ENCODE measurements at regions not wholly inside any gene's neighbourhood (a gene's known extent, or its start where the extent isn't known, plus 50 kb on each side); places are given as distances from the start of the nearest gene placed in this dataset.
"Not testable (repeated sequence)": the region's sequence is repeated elsewhere in the genome, so short reads cannot be mapped to it uniquely, and the experiment has no call there.

DNA sequence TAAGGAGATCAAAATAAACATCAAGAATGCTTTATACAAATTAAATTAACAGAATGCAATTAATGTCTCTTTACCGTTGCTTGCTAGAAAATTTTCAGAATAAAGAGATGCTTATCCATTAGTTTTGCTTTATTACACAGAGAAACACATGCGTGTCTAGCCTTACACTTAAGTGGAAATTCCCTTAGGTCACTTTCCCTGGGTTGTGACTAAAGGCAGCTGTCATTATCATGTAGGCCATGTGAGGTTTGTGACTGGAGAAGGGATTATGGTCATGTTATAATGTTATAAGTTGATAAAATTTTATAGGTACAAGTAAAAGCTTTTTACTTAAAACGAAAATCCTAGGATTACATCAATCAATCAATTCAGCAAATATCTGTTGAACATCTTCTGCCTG is 121.0 kb downstream of the KCNRG start:
- no peaks in the 10 kb centered on the region for H3K36me3 ChIP-seq (replicated peaks in 1 of 2; ENCODE audit: insufficient read depth in 1 of 2, low read depth in 2 of 2)
- no peak for DNase-seq
- H3K4me3 ChIP-seq, result no peak overlapping the region
- peaks cover 0 to 19% of the 10 kb centered on the region in 2 donors for H3K27me3 ChIP-seq
- no peak for TF ChIP-seq POLR2A (IDR thresholded peaks at IDR 0.05)
- TF ChIP-seq, protein P1, sequence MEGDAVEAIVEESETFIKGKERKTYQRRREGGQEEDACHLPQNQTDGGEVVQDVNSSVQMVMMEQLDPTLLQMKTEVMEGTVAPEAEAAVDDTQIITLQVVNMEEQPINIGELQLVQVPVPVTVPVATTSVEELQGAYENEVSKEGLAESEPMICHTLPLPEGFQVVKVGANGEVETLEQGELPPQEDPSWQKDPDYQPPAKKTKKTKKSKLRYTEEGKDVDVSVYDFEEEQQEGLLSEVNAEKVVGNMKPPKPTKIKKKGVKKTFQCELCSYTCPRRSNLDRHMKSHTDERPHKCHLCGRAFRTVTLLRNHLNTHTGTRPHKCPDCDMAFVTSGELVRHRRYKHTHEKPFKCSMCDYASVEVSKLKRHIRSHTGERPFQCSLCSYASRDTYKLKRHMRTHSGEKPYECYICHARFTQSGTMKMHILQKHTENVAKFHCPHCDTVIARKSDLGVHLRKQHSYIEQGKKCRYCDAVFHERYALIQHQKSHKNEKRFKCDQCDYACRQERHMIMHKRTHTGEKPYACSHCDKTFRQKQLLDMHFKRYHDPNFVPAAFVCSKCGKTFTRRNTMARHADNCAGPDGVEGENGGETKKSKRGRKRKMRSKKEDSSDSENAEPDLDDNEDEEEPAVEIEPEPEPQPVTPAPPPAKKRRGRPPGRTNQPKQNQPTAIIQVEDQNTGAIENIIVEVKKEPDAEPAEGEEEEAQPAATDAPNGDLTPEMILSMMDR (IDR thresholded peaks at IDR 0.05), result no peak
- 70 to 81% methylated on average over 3 of the region's 3 CpGs for WGBS, 2 donors
- ATAC-seq, result no peak
- no peaks in the 10 kb centered on the region for H3K9me3 ChIP-seq
- H3K27ac ChIP-seq, result no peak overlapping the region
- peaks cover 9% of the 10 kb centered on the region for H3K4me1 ChIP-seq
- intact Hi-C loops (cut with DNase I), result loop anchor here (10.0 kb wide), 1 partner anchor 129 kb away; no protein-coding TSS in a partner anchor

DNA sequence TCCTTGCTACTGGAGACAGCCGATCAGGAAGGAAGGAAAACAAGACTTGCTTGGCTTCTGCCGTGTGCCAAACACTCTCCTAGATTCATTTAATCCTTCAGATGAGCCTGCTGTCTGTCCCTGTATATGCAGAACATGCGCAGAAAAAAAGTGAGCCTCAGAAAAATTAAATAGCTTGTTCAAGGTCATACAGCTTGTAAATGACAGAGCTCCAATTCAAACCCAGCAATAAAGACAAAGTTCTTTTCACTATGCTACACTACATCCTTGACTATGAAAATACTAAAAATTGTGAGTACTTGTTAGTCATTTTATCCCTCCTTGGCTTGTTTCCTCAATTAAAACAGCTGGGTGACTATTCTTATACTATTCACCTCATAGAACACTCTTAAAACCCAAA is 121.4 kb downstream of the KCNRG start:
- intact Hi-C loops (cut with DNase I), result loop anchor here (10.0 kb wide), 1 partner anchor 128 kb away; no protein-coding TSS in a partner anchor
- Histone ChIP-seq H3K4me3 (no peak overlapping the region), H3K4me1 (peaks cover 9% of the 10 kb centered on the region), H3K27ac (no peak overlapping the region), H3K36me3 (replicated peaks in 1 of 2; ENCODE audit: insufficient read depth in 1 of 2, low read depth in 2 of 2) (no peaks in the 10 kb centered on the region), H3K9me3 (no peaks in the 10 kb centered on the region), H3K27me3 (peaks cover 0 to 15% of the 10 kb centered on the region in 2 donors)
- TF ChIP-seq, protein P1 (IDR thresholded peaks at IDR 0.05), result no peak
- TF ChIP-seq POLR2A (IDR thresholded peaks at IDR 0.05), result no peak
- no peak for ATAC-seq
- 66 to 82% methylated on average over 3 of the region's 3 CpGs for WGBS, 2 donors
- DNase-seq, result no peak

DNA sequence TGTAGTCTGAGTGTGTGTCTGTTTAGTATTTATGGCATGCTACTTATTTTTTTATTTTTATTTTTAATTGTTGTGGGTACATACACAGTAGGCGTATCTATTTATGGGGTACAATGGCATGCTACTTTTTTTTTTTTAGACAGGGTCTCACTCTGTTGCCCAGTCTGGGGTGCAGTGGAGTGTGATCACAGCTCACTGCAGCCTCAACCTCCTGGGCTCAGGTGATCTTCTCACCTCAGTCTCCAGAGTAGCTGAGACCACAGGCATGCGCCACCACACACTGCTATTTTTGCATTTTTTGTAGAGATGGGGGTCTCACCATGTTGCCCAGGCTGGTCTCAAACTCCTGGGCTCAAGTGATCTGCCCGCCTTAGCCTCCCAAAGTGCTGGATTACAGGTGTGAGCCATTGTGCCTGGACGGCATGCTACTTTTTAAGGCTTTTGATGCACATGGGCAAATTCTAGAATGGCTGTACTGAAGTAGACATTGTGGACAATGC is 124.2 kb downstream of the KCNRG start:
- H3K4me1 ChIP-seq; H3K4me3 ChIP-seq; ATAC-seq; DNase-seq; H3K27ac ChIP-seq; H3K36me3 ChIP-seq (replicated peaks in 1 of 2; ENCODE audit: insufficient read depth in 1 of 2, low read depth in 2 of 2); H3K9me3 ChIP-seq; H3K27me3 ChIP-seq: not testable (repeated sequence)
- intact Hi-C loops (cut with DNase I), result loop anchor here (10.0 kb wide), 1 partner anchor 125 kb away; no protein-coding TSS in a partner anchor
- WGBS, 2 donors, result 84 to 96% methylated on average over 4 of the region's 4 CpGs

DNA sequence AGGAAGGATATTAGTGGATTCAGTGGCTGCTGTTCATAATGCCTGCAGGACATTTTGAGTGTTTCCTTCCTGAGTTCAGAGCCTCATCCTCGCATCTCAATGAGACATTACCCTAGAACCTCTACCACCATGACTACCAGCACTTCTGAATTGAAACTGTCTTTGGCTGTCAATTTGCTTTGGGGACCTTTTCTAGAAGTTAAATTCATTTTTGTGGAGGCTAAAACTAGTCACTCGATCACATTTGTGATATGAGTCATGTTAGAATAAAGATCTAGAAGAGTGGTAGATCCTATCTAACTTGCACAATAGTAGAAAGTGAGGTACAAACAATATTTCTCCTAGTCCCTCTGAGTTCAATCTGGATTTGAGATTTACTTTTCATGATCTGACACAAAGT is 124.9 kb downstream of the KCNRG start:
- no peaks in the 10 kb centered on the region for H3K36me3 ChIP-seq (replicated peaks in 1 of 2; ENCODE audit: insufficient read depth in 1 of 2, low read depth in 2 of 2)
- H3K9me3 ChIP-seq, result no peaks in the 10 kb centered on the region
- intact Hi-C loops (cut with DNase I), result no loop called here
- DNase-seq (no peak), ATAC-seq (no peak)
- TF ChIP-seq, protein P1 (IDR thresholded peaks at IDR 0.05), result no peak
- no peak for TF ChIP-seq POLR2A (IDR thresholded peaks at IDR 0.05)
- H3K27me3 ChIP-seq, result no peaks in the 10 kb centered on the region
- no peak overlapping the region for H3K4me3 ChIP-seq
- H3K27ac ChIP-seq, result no peak overlapping the region
- 64 to 78% methylated on average over 2 of the region's 2 CpGs for WGBS, 2 donors
- H3K4me1 ChIP-seq, result no peaks in the 10 kb centered on the region

DNA sequence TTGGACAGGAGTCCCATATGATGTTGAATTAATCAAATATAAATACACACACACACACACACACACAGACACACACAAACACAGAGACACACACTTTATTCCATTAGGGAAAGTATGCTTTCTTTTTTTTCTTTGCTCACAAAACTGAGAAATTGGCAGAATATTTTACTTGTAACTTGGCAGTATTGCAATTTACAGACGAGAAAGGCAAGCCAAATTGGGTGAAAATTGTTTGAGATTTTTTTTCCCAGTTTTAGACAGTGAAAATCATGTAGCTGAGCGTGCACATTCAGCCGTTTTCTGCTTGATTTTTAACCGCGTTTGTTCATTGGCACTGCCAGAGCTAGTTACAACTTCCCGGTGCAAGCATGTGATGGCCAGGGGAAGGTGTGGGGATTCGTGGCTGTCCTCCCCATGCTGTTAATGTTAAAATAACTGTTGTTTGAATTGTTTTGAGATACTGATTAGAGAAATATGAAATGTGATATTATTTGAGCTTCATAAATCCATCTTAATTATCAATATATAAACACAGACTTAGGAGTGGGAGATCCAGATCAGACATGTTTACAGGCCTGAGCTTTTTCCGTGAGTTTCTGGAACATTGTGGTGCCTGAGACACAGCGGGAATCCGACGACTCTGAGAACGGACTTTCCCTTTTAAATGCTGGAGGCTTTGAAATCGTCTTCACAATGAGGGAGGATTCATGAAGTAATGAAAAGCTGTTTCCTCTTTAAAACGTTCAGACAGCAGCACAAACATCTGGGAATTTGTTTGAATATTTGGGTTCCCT is 125.5 kb downstream of the KCNRG start:
- peak overlapping the region in 1 of 4 donors; percentile 26 for H3K27ac ChIP-seq

More for the DNA sequence above, 125.5 kb downstream of the KCNRG start:
- Histone ChIP-seq H3K27me3 (no peaks in the 10 kb centered on the region), H3K36me3 (replicated peaks in 1 of 2; ENCODE audit: insufficient read depth in 1 of 2, low read depth in 2 of 2) (no peaks in the 10 kb centered on the region), H3K4me3 (no peak overlapping the region), H3K4me1 (no peaks in the 10 kb centered on the region), H3K9me3 (no peaks in the 10 kb centered on the region)
- ATAC-seq (no peak), DNase-seq (no peak)
- WGBS, 2 donors, result 67 to 68% methylated on average over 14 of the region's 14 CpGs
- TF ChIP-seq, protein P1 (IDR thresholded peaks at IDR 0.05), result no peak
- TF ChIP-seq POLR2A (IDR thresholded peaks at IDR 0.05), result no peak
- intact Hi-C loops (cut with DNase I), result no loop called here

Measured in body of pancreas (tissue), 4 donors.